OCI-LY1 (cell line): ENCODE measurements at regions not wholly inside any gene's neighbourhood (a gene's known extent, or its start where the extent isn't known, plus 50 kb on each side); places are given as distances from the start of the nearest gene placed in this dataset.

Source experiments
- H2AFZ ChIP-seq: fragments of 200-600 bp; sonication (generic), shearing (Covaris generic); 2 replicates; pipeline ENCODE4 v1.6.0; 2014; ENCODE audit warnings: antibody characterized with exemption, mild to moderate bottlenecking, low read length
- H3F3A ChIP-seq: fragments of 200-600 bp; sonication (generic), shearing (Covaris generic); 2 replicates; pipeline ENCODE4 v1.6.0; 2014; ENCODE audit warnings: mild to moderate bottlenecking, antibody characterized with exemption, low read length, moderate library complexity; ENCODE audit not compliant: insufficient read depth
- H3K27ac ChIP-seq: fragments of 200-600 bp; sonication (generic); 2 replicates; pipeline ENCODE4 v1.5.1; 2014; ENCODE audit warnings: low read length, mixed run types, mild to moderate bottlenecking, low read depth; ENCODE audit not compliant: poor library complexity, severe bottlenecking
- H3K27me3 ChIP-seq: fragments of 200-600 bp; sonication (generic); 2 replicates; pipeline ENCODE4 v1.6.0; 2014; ENCODE audit warnings: antibody characterized with exemption, mild to moderate bottlenecking, low read length, moderate library complexity; ENCODE audit not compliant: insufficient read depth
- H3K36me3 ChIP-seq: fragments of 200-600 bp; sonication (generic); 2 replicates; pipeline ENCODE4 v1.6.1; 2014; ENCODE audit warnings: mild to moderate bottlenecking, antibody characterized with exemption, low read length, moderate library complexity, mixed read lengths; ENCODE audit not compliant: insufficient read depth
- H3K4me1 ChIP-seq: fragments of 200-600 bp; sonication (generic); 2 replicates; pipeline ENCODE4 v1.5.1; 2014; ENCODE audit warnings: mild to moderate bottlenecking, low read length, moderate library complexity; ENCODE audit not compliant: insufficient read depth, severe bottlenecking
- H3K4me2 ChIP-seq: fragments of 200-600 bp; sonication (generic), shearing (Covaris generic); 2 replicates; pipeline ENCODE4 v1.6.1; 2014; ENCODE audit warnings: low read length
- H3K4me3 ChIP-seq: fragments of 200-600 bp; sonication (generic); 2 replicates; pipeline ENCODE4 v1.5.1; 2014; ENCODE audit warnings: low read length, low read depth, mild to moderate bottlenecking, mixed read lengths; ENCODE audit not compliant: poor library complexity, severe bottlenecking
- H3K79me2 ChIP-seq: fragments of 200-600 bp; shearing (Covaris generic); 2 replicates; pipeline ENCODE4 v1.6.1; 2016; ENCODE audit warnings: mixed run types, low read length, mixed read lengths; ENCODE audit not compliant: insufficient read depth
- H3K9ac ChIP-seq: fragments of 200-600 bp; sonication (generic), shearing (Covaris generic); 2 replicates; pipeline ENCODE4 v1.6.1; 2014; ENCODE audit warnings: mild to moderate bottlenecking, low read length, mixed read lengths
- H3K9me2 ChIP-seq: fragments of 200-600 bp; sonication (generic), shearing (Covaris generic); 2 replicates; pipeline ENCODE4 v1.6.1; 2014; ENCODE audit warnings: low read depth, mild to moderate bottlenecking, low read length, mixed read lengths
- H3K9me3 ChIP-seq: fragments of 200-600 bp; shearing (Covaris generic); 2 replicates; pipeline ENCODE4 v1.6.1; 2014; ENCODE audit warnings: low read length, mixed read lengths
- H4K20me1 ChIP-seq: fragments of 200-600 bp; sonication (generic), shearing (Covaris generic); 2 replicates; pipeline ENCODE4 v1.6.0; 2016; ENCODE audit warnings: mild to moderate bottlenecking, low read length; ENCODE audit not compliant: insufficient read depth
- EZH2 ChIP-seq: fragments of 200-600 bp; sonication (generic), shearing (Covaris generic); IDR thresholded peaks from 2 replicates; pipeline ENCODE4 v1.8.0; 2017; ENCODE audit warnings: borderline replicate concordance, mixed run types, mild to moderate bottlenecking, antibody characterized with exemption, low read length, moderate library complexity, mixed read lengths
- TF ChIP-seq, protein P1 (sequence below): fragments of 200-600 bp; sonication (generic), shearing (Covaris generic); IDR thresholded peaks from 2 replicates; pipeline ENCODE4 v1.5.1; 2017; ENCODE audit warnings: mild to moderate bottlenecking, antibody characterized with exemption, low read length, moderate library complexity, mixed read lengths

DNA sequence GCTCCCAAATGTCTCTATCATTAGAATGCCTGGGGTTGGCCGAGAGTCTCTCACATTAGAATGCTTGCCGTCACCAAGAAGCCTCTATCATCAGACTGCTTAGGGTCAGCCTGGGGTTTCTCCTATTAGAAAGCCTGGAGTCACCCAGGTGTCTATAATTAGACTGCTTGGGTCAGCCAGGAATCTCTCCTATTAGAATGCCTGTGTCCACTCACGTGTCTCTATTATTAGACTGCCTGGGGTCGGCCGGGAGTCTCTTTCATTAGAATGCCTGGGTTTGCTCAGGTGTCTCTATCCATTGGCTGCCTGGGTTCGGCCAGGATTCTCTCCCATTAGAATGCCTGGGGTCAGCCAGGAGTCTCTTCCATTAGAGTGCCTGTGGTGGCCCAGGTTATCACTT is 1453.1 kb downstream of the UQCRFS1 start:
- H3F3A ChIP-seq = no peaks in the 10 kb centered on the region
- H4K20me1 ChIP-seq = no peaks in the 10 kb centered on the region
- no peak overlapping the region for H3K27ac ChIP-seq
- H3K4me3 ChIP-seq = no peak overlapping the region
- no peaks in the 10 kb centered on the region for H3K36me3 ChIP-seq
- no peak for TF ChIP-seq EZH2
- TF ChIP-seq, protein P1, sequence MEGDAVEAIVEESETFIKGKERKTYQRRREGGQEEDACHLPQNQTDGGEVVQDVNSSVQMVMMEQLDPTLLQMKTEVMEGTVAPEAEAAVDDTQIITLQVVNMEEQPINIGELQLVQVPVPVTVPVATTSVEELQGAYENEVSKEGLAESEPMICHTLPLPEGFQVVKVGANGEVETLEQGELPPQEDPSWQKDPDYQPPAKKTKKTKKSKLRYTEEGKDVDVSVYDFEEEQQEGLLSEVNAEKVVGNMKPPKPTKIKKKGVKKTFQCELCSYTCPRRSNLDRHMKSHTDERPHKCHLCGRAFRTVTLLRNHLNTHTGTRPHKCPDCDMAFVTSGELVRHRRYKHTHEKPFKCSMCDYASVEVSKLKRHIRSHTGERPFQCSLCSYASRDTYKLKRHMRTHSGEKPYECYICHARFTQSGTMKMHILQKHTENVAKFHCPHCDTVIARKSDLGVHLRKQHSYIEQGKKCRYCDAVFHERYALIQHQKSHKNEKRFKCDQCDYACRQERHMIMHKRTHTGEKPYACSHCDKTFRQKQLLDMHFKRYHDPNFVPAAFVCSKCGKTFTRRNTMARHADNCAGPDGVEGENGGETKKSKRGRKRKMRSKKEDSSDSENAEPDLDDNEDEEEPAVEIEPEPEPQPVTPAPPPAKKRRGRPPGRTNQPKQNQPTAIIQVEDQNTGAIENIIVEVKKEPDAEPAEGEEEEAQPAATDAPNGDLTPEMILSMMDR = no peak
- no peak overlapping the region for H3K4me2 ChIP-seq
- no peaks in the 10 kb centered on the region for H3K27me3 ChIP-seq
- no peaks in the 10 kb centered on the region for H3K9me3 ChIP-seq
- H3K9ac ChIP-seq = no peak overlapping the region
- H3K9me2 ChIP-seq = no peaks in the 10 kb centered on the region
- no peak overlapping the region for H2AFZ ChIP-seq
- no peaks in the 10 kb centered on the region for H3K4me1 ChIP-seq
- H3K79me2 ChIP-seq = no peaks in the 10 kb centered on the region

DNA sequence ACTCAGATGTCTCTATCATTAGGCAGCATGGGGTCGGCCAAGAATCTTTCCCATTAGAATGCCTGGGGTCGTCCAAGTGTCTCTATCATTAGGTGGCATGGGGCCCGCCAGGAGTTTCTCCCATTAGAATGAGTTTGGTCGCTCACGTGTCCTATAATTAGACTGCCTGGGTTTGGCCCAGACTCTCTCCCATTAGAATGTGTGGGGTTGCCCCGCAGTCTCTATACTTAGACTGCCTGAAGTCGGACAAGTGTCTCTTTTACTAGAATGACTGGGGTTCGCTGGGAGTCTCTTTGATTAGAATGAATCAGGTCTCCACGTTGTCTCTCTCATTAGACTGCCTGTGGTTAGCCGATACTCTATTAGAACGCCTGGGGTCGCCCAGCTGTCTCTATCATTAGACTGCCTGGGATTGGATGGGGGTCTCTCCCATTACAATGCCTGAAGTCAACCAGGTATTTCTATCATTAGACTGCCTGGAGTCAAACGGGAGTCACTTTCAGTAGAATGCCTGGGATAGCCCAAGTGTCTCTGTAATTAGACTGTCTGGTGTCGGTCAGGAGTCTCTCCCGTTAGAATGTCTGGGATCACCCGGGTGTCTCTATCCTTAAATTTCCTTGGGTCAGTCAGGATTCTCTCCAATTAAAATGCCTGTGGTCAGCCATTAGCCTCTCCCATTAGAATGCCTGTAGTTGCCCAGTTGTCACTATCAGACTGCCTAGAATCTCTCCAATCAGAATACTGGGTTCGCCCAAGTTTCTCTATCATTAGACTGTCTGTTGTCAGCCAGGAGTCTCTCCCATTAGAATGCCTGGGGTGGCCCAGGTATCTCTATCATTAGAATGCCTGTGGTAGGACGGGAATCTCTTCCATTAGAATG is 1454.1 kb downstream of the UQCRFS1 start:
- no peak overlapping the region for H3K4me2 ChIP-seq
- H3K9ac ChIP-seq = no peak overlapping the region
- H4K20me1 ChIP-seq = no peaks in the 10 kb centered on the region
- no peaks in the 10 kb centered on the region for H3K9me2 ChIP-seq
- H2AFZ ChIP-seq = no peak overlapping the region
- TF ChIP-seq EZH2 = no peak
- TF ChIP-seq, protein P1 = no peak
- no peak overlapping the region for H3K27ac ChIP-seq
- H3K79me2 ChIP-seq = no peaks in the 10 kb centered on the region
- H3F3A ChIP-seq = no peaks in the 10 kb centered on the region
- H3K4me3 ChIP-seq = no peak overlapping the region
- no peaks in the 10 kb centered on the region for H3K9me3 ChIP-seq
- H3K36me3 ChIP-seq = no peaks in the 10 kb centered on the region
- no peaks in the 10 kb centered on the region for H3K27me3 ChIP-seq
- H3K4me1 ChIP-seq = no peaks in the 10 kb centered on the region

DNA sequence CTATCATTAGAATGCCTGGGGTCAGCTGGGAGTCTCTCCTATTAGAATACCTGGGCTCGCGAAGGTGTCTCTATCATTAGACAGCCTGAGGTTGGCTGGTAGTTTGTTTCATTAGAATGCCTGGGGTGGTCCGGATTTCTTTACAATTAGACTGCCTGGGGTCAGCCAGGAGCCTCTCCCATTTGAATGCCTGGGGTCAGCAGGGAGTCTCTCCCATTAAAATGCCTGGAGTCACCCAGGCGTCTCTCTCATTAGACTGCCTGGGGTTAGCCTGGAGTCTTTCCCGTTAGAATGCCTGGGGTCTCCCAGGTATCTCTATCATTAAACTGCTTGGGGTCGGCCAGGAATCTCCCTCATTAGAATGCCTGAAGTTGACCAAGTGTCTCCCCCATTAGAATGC is 1458.3 kb downstream of the UQCRFS1 start:
- TF ChIP-seq, protein P1 = no peak
- Histone ChIP-seq H3K4me1 (no peaks in the 10 kb centered on the region), H4K20me1 (no peaks in the 10 kb centered on the region), H3K4me3 (no peak overlapping the region), H3K9me2 (no peaks in the 10 kb centered on the region), H2AFZ (no peak overlapping the region), H3F3A (no peaks in the 10 kb centered on the region), H3K4me2 (no peak overlapping the region), H3K9me3 (no peaks in the 10 kb centered on the region), H3K27ac (no peak overlapping the region), H3K79me2 (no peaks in the 10 kb centered on the region), H3K27me3 (no peaks in the 10 kb centered on the region), H3K36me3 (no peaks in the 10 kb centered on the region), H3K9ac (no peak overlapping the region)
